B cell (primary cell): ENCODE measurements at regions not wholly inside any gene's neighbourhood (a gene's known extent, or its start where the extent isn't known, plus 50 kb on each side); places are given as distances from the start of the nearest gene placed in this dataset.

Source experiments
- ATAC-seq: fragments of 200-7000 bp; cut with Tn5 transposase; one replicate; pipeline ENCODE4 v1.10.0; 2021; ENCODE audit warnings: low read depth, mild to moderate bottlenecking, moderate number of reproducible peaks, moderate library complexity
- CTCF ChIA-PET: fragments of 350-600 bp; sonication (Branson Sonifier 250); formaldehyde crosslinking; loops from one replicate; lab custom pipeline; 2021; ENCODE audit warnings: antibody characterized with exemption, inconsistent platforms; lab: Charles Lee
- POLR2A ChIA-PET: fragments of 350-600 bp; sonication (Branson Sonifier 250); formaldehyde crosslinking; loops from one replicate; lab custom pipeline; 2021; ENCODE audit warnings: antibody characterized with exemption; lab: Charles Lee
- DNase-seq: peaks from one replicate; pipeline ENCODE4 v3.0.0; 2013
- H2AFZ ChIP-seq: 2 replicates; pipeline ENCODE4 v1.6.1; 2012; ENCODE audit warnings: mild to moderate bottlenecking, low read depth, low read length; ENCODE audit not compliant: insufficient read depth, poor library complexity, severe bottlenecking
- H3K27ac ChIP-seq, 2 donors: 1 replicate in 1 of 2; 2 replicates in 1 of 2; pipeline ENCODE4 v1.5.1; 2012 to 2013; ENCODE audit warnings: low read length in 2 of 2, mild to moderate bottlenecking in 2 of 2, moderate library complexity in 1 of 2
- H3K27me3 ChIP-seq, 4 experiments: fragments of 200-600 bp in 1 of 4; sonication (generic) in 1 of 4; replicated peaks in 1 of 4; 1 replicate in 2 of 4; 2 replicates in 2 of 4; pipeline versions ENCODE4 v1.6.1 to v1.7.0; 2013 to 2016; ENCODE audit warnings: low read length in 3 of 4, mild to moderate bottlenecking in 2 of 4, mixed read lengths in 1 of 4, moderate library complexity in 1 of 4; ENCODE audit not compliant: insufficient read depth in 4 of 4, control insufficient read depth in 3 of 4; ENCODE audit errors: control extremely low read depth in 1 of 4
- H3K36me3 ChIP-seq, 2 experiments: replicated peaks in 1 of 2; 1 replicate in 1 of 2; 2 replicates in 1 of 2; pipeline versions ENCODE4 v1.6.1 to v1.7.1; 2013; ENCODE audit warnings: low read length in 1 of 2; ENCODE audit not compliant: insufficient read depth in 2 of 2, control insufficient read depth in 1 of 2; ENCODE audit errors: control extremely low read depth in 1 of 2, extremely low read depth in 1 of 2
- H3K4me1 ChIP-seq, 2 donors: fragments of 200-600 bp in 1 of 2; sonication (generic) in 1 of 2; 1 replicate in 1 of 2; 2 replicates in 1 of 2; pipeline versions ENCODE4 v1.5.1 to v1.6.1; 2013 to 2017; ENCODE audit warnings: low read length in 2 of 2; ENCODE audit not compliant: control insufficient read depth in 2 of 2, insufficient read depth in 2 of 2
- H3K4me2 ChIP-seq: replicated peaks from 2 replicates; pipeline ENCODE3; 2012; ENCODE audit warnings: mild to moderate bottlenecking, low read depth, low read length; ENCODE audit not compliant: poor library complexity, severe bottlenecking
- H3K4me3 ChIP-seq, 5 experiments: fragments of 200-600 bp in 1 of 5; sonication (generic) in 1 of 5; 1 replicate in 3 of 5; 2 replicates in 2 of 5; pipeline versions ENCODE4 v1.5.1 to v1.7.0; 2011 to 2016; ENCODE audit warnings: low read length in 4 of 5, mild to moderate bottlenecking in 4 of 5, low read depth in 2 of 5, control low read depth in 1 of 5, moderate library complexity in 1 of 5; ENCODE audit not compliant: insufficient read depth in 1 of 5; ENCODE audit errors: control extremely low read depth in 1 of 5, extremely low read depth in 1 of 5
- H3K79me2 ChIP-seq: fragments of 200-600 bp; sonication (generic); one replicate; pipeline ENCODE4 v1.6.0; 2016; ENCODE audit warnings: low read length; ENCODE audit not compliant: control insufficient read depth, insufficient read depth
- H3K9ac ChIP-seq: fragments of 200-600 bp; sonication (generic); 2 replicates; pipeline ENCODE4 v1.6.1; 2017; ENCODE audit warnings: mild to moderate bottlenecking, low read length, moderate library complexity
- H3K9me3 ChIP-seq, 3 donors: one replicate each; pipeline versions ENCODE4 v1.6.1 to v1.7.1; 2013; ENCODE audit warnings: low read length in 2 of 3; ENCODE audit not compliant: control insufficient read depth in 2 of 3, insufficient read depth in 1 of 3; ENCODE audit errors: control extremely low read depth in 1 of 3
- H4K20me1 ChIP-seq: 2 replicates; pipeline ENCODE4 v1.6.0; 2012; ENCODE audit warnings: mild to moderate bottlenecking, low read length; ENCODE audit not compliant: insufficient read depth, control insufficient read depth, poor library complexity, severe bottlenecking
- H3K27ac Mint-ChIP-seq: one replicate; pipeline ENCODE4 v1.8.0; 2021; ENCODE audit warnings: mixed read lengths
- H3K27me3 Mint-ChIP-seq: one replicate; pipeline ENCODE4 v1.8.0; 2021; ENCODE audit warnings: mixed read lengths
- H3K4me1 Mint-ChIP-seq: one replicate; pipeline ENCODE4 v1.8.0; 2021; ENCODE audit warnings: mixed read lengths
- H3K4me3 Mint-ChIP-seq: one replicate; pipeline ENCODE4 v1.8.0; 2021; ENCODE audit warnings: mixed read lengths
- H3K9me3 Mint-ChIP-seq: one replicate; pipeline ENCODE4 v1.8.0; 2022; ENCODE audit warnings: mixed read lengths; ENCODE audit not compliant: insufficient read depth
- EZH2 ChIP-seq: IDR thresholded peaks from 2 replicates; pipeline ENCODE4 v1.6.1; 2012; ENCODE audit warnings: borderline replicate concordance, low read depth, mild to moderate bottlenecking, moderate library complexity, low read length; ENCODE audit not compliant: insufficient read depth, poor library complexity, severe bottlenecking
- WGBS: methylation state at CpG from one replicate; pipeline ENCODE4 v1.1.5; 2013; ENCODE audit warnings: missing lambda C conversion rate; ENCODE audit not compliant: insufficient coverage; 5-methylcytosine and 5-hydroxymethylcytosine counted together
- intact Hi-C: fragments of 100-400 bp; cut with micrococcal nuclease; formaldehyde crosslinking; loops from one replicate; pipeline ENCODE4 v1.10.0; 2022
- TF ChIP-seq, protein P1 (sequence below): fragments of 200-600 bp; IDR thresholded peaks from one replicate; pipeline ENCODE4 v1.8.0; 2022; ENCODE audit warnings: antibody characterized with exemption, mild to moderate bottlenecking

DNA sequence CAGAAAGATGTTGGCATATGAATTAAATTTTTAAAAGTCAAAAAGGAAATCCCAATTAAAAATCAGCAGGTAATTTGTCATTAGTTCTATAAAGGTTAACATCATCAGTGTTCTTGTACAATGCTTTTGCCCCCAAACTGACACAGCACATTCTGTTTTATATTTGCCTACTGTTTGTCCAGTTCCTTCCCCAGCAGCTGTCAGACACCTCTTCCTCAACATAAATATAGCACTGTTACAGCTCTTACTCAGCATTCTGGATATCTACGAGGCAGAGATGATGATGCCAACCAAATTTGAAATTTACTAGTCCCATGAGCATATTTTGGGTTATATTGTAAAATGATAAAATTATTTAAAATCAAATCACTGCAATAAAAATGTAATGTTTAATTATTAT lies 124.6 kb downstream of the SINHCAF start:
- Mint-ChIP-seq H3K4me3 (no peak overlapping the region), H3K27me3 (peaks cover 18% of the 10 kb centered on the region), H3K9me3 (no peaks in the 10 kb centered on the region), H3K27ac (no peak overlapping the region), H3K4me1 (peaks cover 14% of the 10 kb centered on the region)
- no peak overlapping the region for H3K4me3 ChIP-seq
- H3K27ac ChIP-seq: no peak overlapping the region
- no CpG with 5 or more reads among the region's 1 CpG for WGBS
- H3K9me3 ChIP-seq: no peaks in the 10 kb centered on the region
- H4K20me1 ChIP-seq: no peaks in the 10 kb centered on the region
- no peaks in the 10 kb centered on the region for H3K79me2 ChIP-seq
- no peaks in the 10 kb centered on the region for H3K36me3 ChIP-seq
- H3K9ac ChIP-seq: no peak overlapping the region
- no peak for TF ChIP-seq EZH2
- TF ChIP-seq, protein P1, sequence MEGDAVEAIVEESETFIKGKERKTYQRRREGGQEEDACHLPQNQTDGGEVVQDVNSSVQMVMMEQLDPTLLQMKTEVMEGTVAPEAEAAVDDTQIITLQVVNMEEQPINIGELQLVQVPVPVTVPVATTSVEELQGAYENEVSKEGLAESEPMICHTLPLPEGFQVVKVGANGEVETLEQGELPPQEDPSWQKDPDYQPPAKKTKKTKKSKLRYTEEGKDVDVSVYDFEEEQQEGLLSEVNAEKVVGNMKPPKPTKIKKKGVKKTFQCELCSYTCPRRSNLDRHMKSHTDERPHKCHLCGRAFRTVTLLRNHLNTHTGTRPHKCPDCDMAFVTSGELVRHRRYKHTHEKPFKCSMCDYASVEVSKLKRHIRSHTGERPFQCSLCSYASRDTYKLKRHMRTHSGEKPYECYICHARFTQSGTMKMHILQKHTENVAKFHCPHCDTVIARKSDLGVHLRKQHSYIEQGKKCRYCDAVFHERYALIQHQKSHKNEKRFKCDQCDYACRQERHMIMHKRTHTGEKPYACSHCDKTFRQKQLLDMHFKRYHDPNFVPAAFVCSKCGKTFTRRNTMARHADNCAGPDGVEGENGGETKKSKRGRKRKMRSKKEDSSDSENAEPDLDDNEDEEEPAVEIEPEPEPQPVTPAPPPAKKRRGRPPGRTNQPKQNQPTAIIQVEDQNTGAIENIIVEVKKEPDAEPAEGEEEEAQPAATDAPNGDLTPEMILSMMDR: no peak
- ATAC-seq (no peak), DNase-seq (no peak)
- H2AFZ ChIP-seq: no peak overlapping the region
- intact Hi-C loops: no loop called here
- peaks cover 7 to 18% of the 10 kb centered on the region in 2 donors for H3K4me1 ChIP-seq
- H3K27me3 ChIP-seq: peaks cover 0 to 4% (median 2%) of the 10 kb centered on the region in 4 experiments
- ChIA-PET CTCF (no interaction called here), POLR2A (no interaction called here)
- no peak overlapping the region for H3K4me2 ChIP-seq

DNA sequence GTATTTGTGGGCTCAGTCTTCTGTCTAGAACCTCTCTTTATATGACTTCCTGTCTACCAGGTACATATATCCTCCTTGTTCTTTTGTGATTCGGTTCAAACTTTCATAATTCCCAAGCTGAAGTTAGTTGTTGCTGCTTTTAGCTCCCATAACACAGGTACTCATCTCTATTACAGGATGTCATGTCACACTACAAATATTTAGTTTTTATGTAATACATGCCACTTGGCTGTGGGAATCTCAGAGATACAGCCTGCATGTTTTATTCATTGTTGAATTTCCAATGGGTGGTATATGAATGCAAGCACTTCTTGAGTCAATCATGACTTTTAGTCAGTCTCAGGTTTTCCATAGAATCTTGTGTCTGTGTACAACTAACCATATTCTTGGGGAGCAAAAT lies 122.7 kb downstream of the SINHCAF start:
- peaks cover 18% of the 10 kb centered on the region for H3K27me3 Mint-ChIP-seq
- ChIA-PET CTCF (interaction anchor here (1.3 kb wide), 1 partner anchor 69 kb away, joined by 3 read pairs; no protein-coding TSS in a partner anchor), POLR2A (no interaction called here)
- H3K4me2 ChIP-seq: no peak overlapping the region
- TF ChIP-seq, protein P1: no peak
- no peak for TF ChIP-seq EZH2
- no peak overlapping the region for H3K9ac ChIP-seq
- intact Hi-C loops: no loop called here
- H3K36me3 ChIP-seq: no peaks in the 10 kb centered on the region
- no peak for ATAC-seq
- H3K4me3 Mint-ChIP-seq: no peak overlapping the region
- DNase-seq: no peak
- H3K27me3 ChIP-seq: peaks cover 0 to 4% (median 2%) of the 10 kb centered on the region in 4 experiments
- no peaks in the 10 kb centered on the region for H3K79me2 ChIP-seq
- H3K4me1 ChIP-seq: peaks cover 7 to 18% of the 10 kb centered on the region in 2 donors
- no peak overlapping the region for H2AFZ ChIP-seq
- H3K4me3 ChIP-seq: no peak overlapping the region
- peaks cover 14% of the 10 kb centered on the region for H3K4me1 Mint-ChIP-seq
- no peak overlapping the region for H3K27ac ChIP-seq
- no peaks in the 10 kb centered on the region for H3K9me3 ChIP-seq
- no peaks in the 10 kb centered on the region for H3K9me3 Mint-ChIP-seq
- no peaks in the 10 kb centered on the region for H4K20me1 ChIP-seq
- WGBS: no CpG with 5 or more reads among the region's 1 CpG
- H3K27ac Mint-ChIP-seq: no peak overlapping the region
